Hippocampal formation (tissue), 2 donors: ENCODE measurements at regions not wholly inside any gene's neighbourhood (a gene's known extent, or its start where the extent isn't known, plus 50 kb on each side); places are given as distances from the start of the nearest gene placed in this dataset.

Source experiments
- DNase-seq, 2 donors: peaks; one replicate each; lab custom pipeline; 2025; lab: John Stamatoyannopoulos, UW

- DNase-seq, result no peak
Observed at GRCh38 chr11:34564406-34564805, 50.8 kb upstream of the ELF5 start.

- DNase-seq, result peak; percentile 28 to 47
Observed at GRCh38 chr11:34564807-34565241, 51.2 kb upstream of the ELF5 start.

GRCh38 chr11:34565417-34566207 is 52.0 kb upstream of the ELF5 start:
- no peak for DNase-seq

GRCh38 chr11:34566208-34566551 is 52.6 kb upstream of the ELF5 start:
- no peak for DNase-seq

- no peak for DNase-seq
Observed at GRCh38 chr11:34566736-34567135, 53.1 kb upstream of the ELF5 start.

- no peak for DNase-seq
Observed at GRCh38 chr11:34567733-34568132, 53.2 kb upstream of the EHF start.

- no peak for DNase-seq
Observed at GRCh38 chr11:34570584-34570983, 50.3 kb upstream of the EHF start.
